ENCODE measurements at regions not wholly inside any gene's neighbourhood (a gene's known extent, or its start where the extent isn't known, plus 50 kb on each side); places are given as distances from the start of the nearest gene placed in this dataset.

DNA sequence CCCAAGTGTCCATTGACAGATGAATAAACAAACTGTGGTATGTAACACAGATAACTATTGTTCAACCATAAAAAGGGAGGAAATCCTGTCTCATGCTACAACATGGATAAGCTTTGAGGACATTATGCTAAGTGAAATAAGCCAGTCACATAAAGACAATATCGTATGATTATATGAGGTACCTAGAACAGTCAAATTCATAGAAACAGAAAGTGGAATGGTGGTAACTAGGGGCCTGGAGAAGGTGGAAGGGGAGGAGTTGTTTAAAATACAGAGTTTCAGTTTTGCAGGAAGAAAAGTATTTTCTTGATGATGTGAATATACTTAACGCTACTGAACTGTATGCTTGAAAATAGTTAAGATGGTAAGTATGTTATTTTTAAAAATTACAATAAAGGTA is 304.6 kb upstream of the CXCR4 start:
- TF ChIP-seq, protein P1, sequence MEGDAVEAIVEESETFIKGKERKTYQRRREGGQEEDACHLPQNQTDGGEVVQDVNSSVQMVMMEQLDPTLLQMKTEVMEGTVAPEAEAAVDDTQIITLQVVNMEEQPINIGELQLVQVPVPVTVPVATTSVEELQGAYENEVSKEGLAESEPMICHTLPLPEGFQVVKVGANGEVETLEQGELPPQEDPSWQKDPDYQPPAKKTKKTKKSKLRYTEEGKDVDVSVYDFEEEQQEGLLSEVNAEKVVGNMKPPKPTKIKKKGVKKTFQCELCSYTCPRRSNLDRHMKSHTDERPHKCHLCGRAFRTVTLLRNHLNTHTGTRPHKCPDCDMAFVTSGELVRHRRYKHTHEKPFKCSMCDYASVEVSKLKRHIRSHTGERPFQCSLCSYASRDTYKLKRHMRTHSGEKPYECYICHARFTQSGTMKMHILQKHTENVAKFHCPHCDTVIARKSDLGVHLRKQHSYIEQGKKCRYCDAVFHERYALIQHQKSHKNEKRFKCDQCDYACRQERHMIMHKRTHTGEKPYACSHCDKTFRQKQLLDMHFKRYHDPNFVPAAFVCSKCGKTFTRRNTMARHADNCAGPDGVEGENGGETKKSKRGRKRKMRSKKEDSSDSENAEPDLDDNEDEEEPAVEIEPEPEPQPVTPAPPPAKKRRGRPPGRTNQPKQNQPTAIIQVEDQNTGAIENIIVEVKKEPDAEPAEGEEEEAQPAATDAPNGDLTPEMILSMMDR (conservative IDR thresholded peaks at IDR 0.05) = no peak
- no peak for TF ChIP-seq EZH2 (IDR thresholded peaks at IDR 0.05; ENCODE audit: low read depth)
